Endothelial cell of umbilical vein (primary cell): ENCODE measurements at regions not wholly inside any gene's neighbourhood (a gene's known extent, or its start where the extent isn't known, plus 50 kb on each side); places are given as distances from the start of the nearest gene placed in this dataset.

Experiments
- BruUV-seq: library from RNA; stranded (reverse); fragments of 400-500 nt; replicated peaks from 2 replicates; lab custom pipeline; 2021; lab: Mats Ljungman, UMichigan
- CTCF ChIA-PET: fragments of 300-600, 350-600 bp; sonication (Branson Sonifier 250); formaldehyde crosslinking; loops from one replicate; lab custom pipeline; 2021; ENCODE audit warnings: antibody characterized with exemption, inconsistent platforms; lab: Charles Lee
- POLR2A ChIA-PET: fragments of 300-600, 350-600 bp; sonication (Branson Sonifier 250); formaldehyde crosslinking; loops from one replicate; lab custom pipeline; 2021; ENCODE audit warnings: antibody characterized with exemption, inconsistent platforms; lab: Charles Lee
- DNase-seq: peaks from one replicate; pipeline ENCODE4 v3.0.0-alpha.2; 2011; ENCODE audit warnings: low read depth, low spot score
- FAIRE-seq: peaks from 2 replicates; lab custom pipeline; 2011; peaks lifted over from hg19 to GRCh38; lab: Jason Lieb, UNC
- H2AFZ ChIP-seq: 2 replicates; pipeline ENCODE4 v1.6.0; 2012; ENCODE audit warnings: low read depth, low read length, control low read depth, inconsistent platforms
- H3K27ac ChIP-seq: 2 replicates; pipeline ENCODE4 v1.5.1; 2011; ENCODE audit warnings: low read depth, mild to moderate bottlenecking, control low read depth, low read length, moderate library complexity; ENCODE audit not compliant: insufficient read depth
- H3K27me3 ChIP-seq, 2 experiments: 2 replicates each; pipeline versions ENCODE4 v1.6.0 to v1.6.1; 2011; ENCODE audit warnings: low read length in 2 of 2, mixed read lengths in 1 of 2; ENCODE audit not compliant: control insufficient read depth in 2 of 2, insufficient read depth in 2 of 2
- H3K36me3 ChIP-seq, 2 experiments: 2 replicates in 1 of 2; 3 replicates in 1 of 2; pipeline ENCODE4 v1.5.1; 2011; ENCODE audit warnings: low read length in 2 of 2, mild to moderate bottlenecking in 1 of 2, moderate library complexity in 1 of 2; ENCODE audit not compliant: control insufficient read depth in 2 of 2, insufficient read depth in 2 of 2; ENCODE audit errors: extremely low read depth in 1 of 2
- H3K4me1 ChIP-seq: 3 replicates; pipeline ENCODE4 v1.5.1; 2011; ENCODE audit warnings: mild to moderate bottlenecking, low read length; ENCODE audit not compliant: control insufficient read depth, insufficient read depth; ENCODE audit errors: extremely low read depth
- H3K4me2 ChIP-seq: 2 replicates; pipeline ENCODE4 v1.6.1; 2011; ENCODE audit warnings: low read length, control low read depth, mixed read lengths; ENCODE audit not compliant: insufficient read depth
- H3K4me3 ChIP-seq, 3 experiments: fragments of 200-600 bp in 1 of 3; sonication (generic), shearing (Covaris generic) in 1 of 3; replicated peaks in 1 of 3; 2 replicates each; pipeline ENCODE4 v1.5.1; 2011 to 2016; ENCODE audit warnings: control low read depth in 3 of 3, low read length in 3 of 3, mild to moderate bottlenecking in 2 of 3, inconsistent platforms in 1 of 3, low read depth in 1 of 3, moderate library complexity in 1 of 3; ENCODE audit not compliant: insufficient read depth in 1 of 3
- H3K79me2 ChIP-seq: 2 replicates; pipeline ENCODE4 v1.6.0; 2012; ENCODE audit warnings: low read length, inconsistent platforms; ENCODE audit not compliant: control insufficient read depth, insufficient read depth
- H3K9ac ChIP-seq: replicated peaks from 2 replicates; pipeline ENCODE3; 2011; ENCODE audit warnings: low read length, control low read depth; ENCODE audit not compliant: insufficient read depth; ENCODE audit errors: extremely low read depth
- H3K9me1 ChIP-seq: replicated peaks from 3 replicates; pipeline ENCODE4 v1.6.0; 2011; ENCODE audit warnings: mild to moderate bottlenecking, low read length; ENCODE audit not compliant: control insufficient read depth, insufficient read depth; ENCODE audit errors: extremely low read depth
- H3K9me3 ChIP-seq: replicated peaks from 2 replicates; pipeline ENCODE4 v1.5.1; 2012; ENCODE audit warnings: low read length, inconsistent platforms; ENCODE audit not compliant: control insufficient read depth, insufficient read depth
- H4K20me1 ChIP-seq: replicated peaks from 2 replicates; pipeline ENCODE3; 2011; ENCODE audit warnings: mild to moderate bottlenecking, low read length; ENCODE audit not compliant: control insufficient read depth, insufficient read depth; ENCODE audit errors: extremely low read depth
- CTCF ChIP-seq, 2 donors: IDR thresholded peaks; 1 replicate in 1 of 2; 2 replicates in 1 of 2; pipeline ENCODE4 v1.5.1; 2011; ENCODE audit warnings: low read length in 2 of 2, mild to moderate bottlenecking in 2 of 2, moderate library complexity in 2 of 2, control low read depth in 1 of 2, inconsistent platforms in 1 of 2, low read depth in 1 of 2; ENCODE audit not compliant: insufficient read depth in 1 of 2; ENCODE audit errors: extremely low read depth in 1 of 2
- EZH2 ChIP-seq: IDR thresholded peaks from 2 replicates; pipeline ENCODE4 v1.6.1; 2012; ENCODE audit warnings: borderline replicate concordance, low read depth, mild to moderate bottlenecking, moderate library complexity, low read length, inconsistent platforms; ENCODE audit not compliant: severe bottlenecking
- FOS ChIP-seq: IDR thresholded peaks from 2 replicates; pipeline ENCODE4 v1.6.1; 2011; ENCODE audit warnings: mild to moderate bottlenecking, low read length, moderate library complexity, borderline replicate concordance; ENCODE audit not compliant: insufficient read depth
- GATA2 ChIP-seq: IDR thresholded peaks from 2 replicates; pipeline ENCODE4 v1.7.0; 2011; ENCODE audit warnings: low read depth, mild to moderate bottlenecking, moderate library complexity, mixed read lengths, low read length; ENCODE audit not compliant: insufficient read length, insufficient read depth
- JUN ChIP-seq: IDR thresholded peaks from 2 replicates; pipeline ENCODE4 v1.6.1; 2011; ENCODE audit warnings: borderline replicate concordance, low read depth; ENCODE audit not compliant: insufficient read length, insufficient read depth
- MAX ChIP-seq: IDR thresholded peaks from 2 replicates; pipeline ENCODE4 v1.6.1; 2011; ENCODE audit not compliant: insufficient read depth, insufficient read length
- MYC ChIP-seq: IDR thresholded peaks from one replicate; pipeline ENCODE4 v1.6.1; 2011; ENCODE audit warnings: mild to moderate bottlenecking, low read depth, low read length
- POLR2A ChIP-seq: IDR thresholded peaks from 2 replicates; pipeline ENCODE4 v1.6.1; 2012; ENCODE audit warnings: low read depth, mild to moderate bottlenecking, control low read depth, low read length
- POLR2AphosphoS5 ChIP-seq: IDR thresholded peaks from 2 replicates; pipeline ENCODE4 v1.6.1; 2012; ENCODE audit warnings: low read depth, mild to moderate bottlenecking, control low read depth, low read length, moderate library complexity; ENCODE audit not compliant: insufficient read depth
- dilution Hi-C: fragments of 300-500 bp; cut with MboI; formaldehyde crosslinking; loops from one replicate; pipeline ENCODE4 v1.15.0; 2019; ENCODE audit warnings: low sequenced_read_pairs; ENCODE audit not compliant: extremely low pct_ligation_motif_present
- intact Hi-C: fragments of 100-400 bp; cut with micrococcal nuclease; formaldehyde crosslinking; loops from one replicate; pipeline ENCODE4 v1.10.0; 2022

GRCh38 chr9:135308821-135309762 is 170.5 kb upstream of the PPP1R26 start:
- intact Hi-C loops (no loop called here), dilution Hi-C loops (no loop called here)
- no peak overlapping the region for H3K27ac ChIP-seq
- H3K4me3 ChIP-seq = no peak overlapping the region
- DNase-seq = no peak
- H3K4me1 ChIP-seq = no peaks in the 10 kb centered on the region
- H3K4me2 ChIP-seq = no peak overlapping the region
- H3K9me1 ChIP-seq = no peaks in the 10 kb centered on the region
- H3K9me3 ChIP-seq = no peaks in the 10 kb centered on the region
- H3K36me3 ChIP-seq = no peaks in the 10 kb centered on the region
- no peaks in the 10 kb centered on the region for H4K20me1 ChIP-seq
- TF ChIP-seq MAX (no peak), POLR2AphosphoS5 (no peak), JUN (no peak), MYC (no peak), FOS (no peak), POLR2A (no peak), GATA2 (no peak), EZH2 (no peak), CTCF (IDR thresholded peaks at IDR 0.05; ENCODE audit: extremely low read depth in 1 of 2, insufficient read depth in 1 of 2, low read depth in 1 of 2, low read length in 2 of 2) (no peak)
- BruUV-seq = no TSS peak
- CTCF ChIA-PET = no interaction called here
- POLR2A ChIA-PET = no interaction called here
- H2AFZ ChIP-seq = no peak overlapping the region
- no peak overlapping the region for H3K9ac ChIP-seq
- H3K79me2 ChIP-seq = no peaks in the 10 kb centered on the region
- no peak for FAIRE-seq
- no peaks in the 10 kb centered on the region for H3K27me3 ChIP-seq
